Gastrocnemius medialis (tissue), 4 donors: ENCODE measurements at regions not wholly inside any gene's neighbourhood (a gene's known extent, or its start where the extent isn't known, plus 50 kb on each side); places are given as distances from the start of the nearest gene placed in this dataset.

Source experiments
- POLR2A ChIP-seq, 2 donors: fragments of 450-650 bp; IDR thresholded peaks; one replicate each; pipeline ENCODE4 v1.6.1; 2017; ENCODE audit warnings: antibody characterized with exemption in 2 of 2, mild to moderate bottlenecking in 2 of 2, moderate library complexity in 2 of 2
- TF ChIP-seq, protein P1 (sequence below), 5 experiments: fragments of 450-650 bp in 3 of 5; fragments of 200-600 bp in 2 of 5; sonication (generic) in 2 of 5; IDR thresholded peaks in 4 of 5; conservative IDR thresholded peaks in 1 of 5; 1 replicate in 4 of 5; 2 replicates in 1 of 5; pipeline ENCODE4 v1.5.1; 2016 to 2019; ENCODE audit warnings: antibody characterized with exemption in 5 of 5, mild to moderate bottlenecking in 3 of 5, moderate library complexity in 3 of 5

DNA sequence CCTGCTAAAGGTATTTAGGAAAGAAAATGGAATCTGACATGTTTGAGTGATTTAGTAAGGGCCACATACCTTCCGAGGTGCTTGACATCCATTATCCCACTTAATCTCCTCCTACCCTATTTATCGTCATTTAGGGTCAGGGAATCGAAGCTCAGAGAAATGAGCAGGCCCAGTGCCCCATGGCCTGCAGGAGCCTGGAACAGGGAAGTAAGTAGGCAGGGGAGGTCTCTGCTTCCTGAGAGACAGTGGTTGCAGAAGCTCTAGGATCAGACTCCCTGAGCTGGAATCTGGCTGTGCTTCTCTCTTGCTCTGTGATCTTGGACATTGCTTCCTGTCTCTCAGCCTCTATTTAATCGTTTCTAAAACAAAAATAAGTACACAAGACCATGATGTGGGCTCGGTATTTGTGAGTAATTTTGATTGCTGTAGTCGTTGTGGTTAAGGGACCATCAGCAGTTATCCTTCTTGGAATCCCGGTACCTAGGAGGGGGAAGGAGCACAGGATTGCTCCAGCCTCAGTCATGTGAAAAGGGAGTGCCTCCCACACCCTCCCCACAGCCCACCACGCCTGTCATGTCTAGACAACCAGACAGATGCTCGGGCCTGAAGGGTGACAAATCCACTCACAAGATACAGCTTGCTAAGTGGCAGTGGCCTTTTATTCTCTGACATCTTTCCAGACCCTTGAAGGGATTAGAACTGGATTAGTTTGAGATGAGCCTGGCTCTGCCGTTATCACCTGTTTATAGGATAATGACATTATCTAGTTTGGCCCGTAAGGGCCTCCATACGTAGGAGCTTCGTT is 169.2 kb upstream of the TSHZ3 start:
- TF ChIP-seq, protein P1, sequence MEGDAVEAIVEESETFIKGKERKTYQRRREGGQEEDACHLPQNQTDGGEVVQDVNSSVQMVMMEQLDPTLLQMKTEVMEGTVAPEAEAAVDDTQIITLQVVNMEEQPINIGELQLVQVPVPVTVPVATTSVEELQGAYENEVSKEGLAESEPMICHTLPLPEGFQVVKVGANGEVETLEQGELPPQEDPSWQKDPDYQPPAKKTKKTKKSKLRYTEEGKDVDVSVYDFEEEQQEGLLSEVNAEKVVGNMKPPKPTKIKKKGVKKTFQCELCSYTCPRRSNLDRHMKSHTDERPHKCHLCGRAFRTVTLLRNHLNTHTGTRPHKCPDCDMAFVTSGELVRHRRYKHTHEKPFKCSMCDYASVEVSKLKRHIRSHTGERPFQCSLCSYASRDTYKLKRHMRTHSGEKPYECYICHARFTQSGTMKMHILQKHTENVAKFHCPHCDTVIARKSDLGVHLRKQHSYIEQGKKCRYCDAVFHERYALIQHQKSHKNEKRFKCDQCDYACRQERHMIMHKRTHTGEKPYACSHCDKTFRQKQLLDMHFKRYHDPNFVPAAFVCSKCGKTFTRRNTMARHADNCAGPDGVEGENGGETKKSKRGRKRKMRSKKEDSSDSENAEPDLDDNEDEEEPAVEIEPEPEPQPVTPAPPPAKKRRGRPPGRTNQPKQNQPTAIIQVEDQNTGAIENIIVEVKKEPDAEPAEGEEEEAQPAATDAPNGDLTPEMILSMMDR (IDR thresholded peaks at IDR 0.05 in 4 of 5, conservative IDR thresholded peaks at IDR 0.05 in 1 of 5), result no peak
- TF ChIP-seq POLR2A (IDR thresholded peaks at IDR 0.05), result no peak
